Esophagus squamous epithelium (tissue), 4 donors: ENCODE measurements at regions not wholly inside any gene's neighbourhood (a gene's known extent, or its start where the extent isn't known, plus 50 kb on each side); places are given as distances from the start of the nearest gene placed in this dataset.

Experiments used
- POLR2A ChIP-seq, 4 donors: fragments of 450-650 bp; IDR thresholded peaks; one replicate each; pipeline ENCODE4 v1.6.1; 2017; ENCODE audit warnings: antibody characterized with exemption in 4 of 4, mild to moderate bottlenecking in 4 of 4, moderate library complexity in 3 of 4
- TF ChIP-seq, protein P1 (sequence below), 6 experiments: fragments of 450-650 bp in 4 of 6; fragments of 200-600 bp in 2 of 6; sonication (generic) in 2 of 6; IDR thresholded peaks; one replicate each; pipeline ENCODE4 v1.5.1; 2016 to 2019; ENCODE audit warnings: antibody characterized with exemption in 6 of 6, mild to moderate bottlenecking in 4 of 6, moderate library complexity in 4 of 6

DNA sequence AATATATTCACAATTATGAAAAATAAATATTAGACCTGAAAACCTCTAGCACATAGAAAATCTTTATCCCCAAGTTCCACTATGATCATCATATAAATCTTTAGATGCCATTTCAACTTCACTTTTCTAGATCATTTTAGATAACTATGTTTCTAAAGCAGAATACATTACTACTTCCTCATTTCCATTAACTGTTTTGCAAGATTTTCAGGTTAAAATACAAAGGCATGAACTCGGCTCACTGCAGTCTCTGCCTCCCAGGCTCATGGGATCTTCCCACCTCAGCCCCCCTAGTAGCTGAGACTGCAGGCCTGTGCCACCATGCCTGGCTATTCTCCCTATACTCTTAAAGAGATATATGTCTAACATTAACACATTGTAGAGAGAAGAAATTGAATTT lies 1365.9 kb upstream of the AGA start:
- TF ChIP-seq POLR2A (IDR thresholded peaks at IDR 0.05), result no peak
- TF ChIP-seq, protein P1, sequence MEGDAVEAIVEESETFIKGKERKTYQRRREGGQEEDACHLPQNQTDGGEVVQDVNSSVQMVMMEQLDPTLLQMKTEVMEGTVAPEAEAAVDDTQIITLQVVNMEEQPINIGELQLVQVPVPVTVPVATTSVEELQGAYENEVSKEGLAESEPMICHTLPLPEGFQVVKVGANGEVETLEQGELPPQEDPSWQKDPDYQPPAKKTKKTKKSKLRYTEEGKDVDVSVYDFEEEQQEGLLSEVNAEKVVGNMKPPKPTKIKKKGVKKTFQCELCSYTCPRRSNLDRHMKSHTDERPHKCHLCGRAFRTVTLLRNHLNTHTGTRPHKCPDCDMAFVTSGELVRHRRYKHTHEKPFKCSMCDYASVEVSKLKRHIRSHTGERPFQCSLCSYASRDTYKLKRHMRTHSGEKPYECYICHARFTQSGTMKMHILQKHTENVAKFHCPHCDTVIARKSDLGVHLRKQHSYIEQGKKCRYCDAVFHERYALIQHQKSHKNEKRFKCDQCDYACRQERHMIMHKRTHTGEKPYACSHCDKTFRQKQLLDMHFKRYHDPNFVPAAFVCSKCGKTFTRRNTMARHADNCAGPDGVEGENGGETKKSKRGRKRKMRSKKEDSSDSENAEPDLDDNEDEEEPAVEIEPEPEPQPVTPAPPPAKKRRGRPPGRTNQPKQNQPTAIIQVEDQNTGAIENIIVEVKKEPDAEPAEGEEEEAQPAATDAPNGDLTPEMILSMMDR (IDR thresholded peaks at IDR 0.05), result no peak
